ENCODE measurements at regions not wholly inside any gene's neighbourhood (a gene's known extent, or its start where the extent isn't known, plus 50 kb on each side); places are given as distances from the start of the nearest gene placed in this dataset.

DNA sequence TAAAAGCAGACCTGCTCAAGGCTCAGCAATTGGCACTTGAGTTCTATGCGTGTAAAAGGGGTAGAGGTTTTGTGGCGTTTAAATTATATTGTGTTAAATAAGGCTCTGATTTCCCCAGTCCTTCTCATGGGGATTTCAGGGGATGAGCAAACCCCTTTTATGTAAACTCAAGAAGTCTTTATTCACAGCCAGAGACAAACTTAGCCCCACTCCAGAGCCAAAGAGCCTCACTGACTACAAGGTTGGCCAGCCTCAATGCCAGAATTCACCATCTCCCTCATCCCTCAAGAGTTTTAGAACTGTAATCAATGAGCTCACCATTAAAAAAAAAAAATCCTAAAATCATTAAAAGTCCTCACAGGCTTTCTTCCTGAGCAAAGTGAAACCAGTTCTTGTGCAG lies 107.8 kb downstream of the SLC30A10 start:
- no peak for TF ChIP-seq SUZ12 (IDR thresholded peaks at IDR 0.05; ENCODE audit: extremely low read depth, insufficient read depth, insufficient read length)
- TF ChIP-seq YY1 (IDR thresholded peaks at IDR 0.05; ENCODE audit: insufficient read depth, insufficient read length) = no peak
- TF ChIP-seq ZNF274 (IDR thresholded peaks at IDR 0.05; ENCODE audit: low read depth, low read length) = no peak
